GM21529 (cell line): ENCODE measurements at regions not wholly inside any gene's neighbourhood (a gene's known extent, or its start where the extent isn't known, plus 50 kb on each side); places are given as distances from the start of the nearest gene placed in this dataset.

Experiments
- ATAC-seq: cut with Tn5 transposase; IDR thresholded peaks from one replicate; pipeline ENCODE4 v1.9.1; 2021; ENCODE audit not compliant: unreplicated experiment

DNA sequence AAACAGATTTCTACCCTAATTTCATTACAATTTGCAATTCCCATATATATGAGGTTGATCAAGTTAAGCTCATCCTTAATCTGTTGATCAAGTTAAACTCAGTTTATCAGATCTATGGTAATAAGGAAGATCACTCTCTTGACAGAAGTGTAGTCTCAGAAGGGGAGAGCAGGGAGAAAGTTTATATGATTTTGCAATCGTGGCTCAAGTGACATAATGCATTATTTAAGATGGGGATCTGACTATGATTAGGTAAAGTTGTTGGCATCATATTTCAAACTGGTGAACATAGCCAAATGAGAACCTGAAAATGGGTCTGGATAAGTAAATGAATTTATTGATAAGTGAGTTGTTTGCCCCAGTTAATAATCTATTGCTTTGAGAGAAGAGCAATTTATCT is 995.3 kb downstream of the OTOL1 start:
- no peak for ATAC-seq

DNA sequence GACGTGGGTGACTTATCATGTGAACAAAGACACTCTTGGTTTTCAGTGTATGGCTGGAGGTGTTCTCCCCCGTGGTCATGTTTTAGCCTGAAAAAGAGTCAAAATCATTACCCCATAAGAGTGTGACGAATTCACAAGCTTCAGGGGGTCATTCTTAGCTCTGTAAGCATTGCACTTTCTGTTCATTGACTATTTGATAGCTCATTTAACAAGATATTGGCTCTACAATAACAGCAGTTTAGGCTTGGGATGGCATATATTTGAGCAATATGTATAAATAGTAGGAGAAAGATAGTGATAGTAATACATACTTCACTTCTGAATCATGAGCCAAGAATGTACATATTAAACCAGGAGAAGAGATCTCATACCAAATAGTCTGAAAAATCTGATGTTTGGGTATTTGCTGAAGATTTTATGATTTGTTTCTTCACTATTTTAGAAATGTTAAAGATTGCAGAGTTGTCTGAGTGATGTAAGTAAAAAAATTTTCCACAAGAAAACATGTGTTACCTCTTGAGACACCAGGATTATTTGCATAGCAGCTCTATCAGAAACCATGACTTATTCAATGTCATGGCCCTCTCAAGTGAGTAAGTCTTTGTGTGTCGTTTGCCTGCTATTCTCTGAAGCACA is 996.0 kb downstream of the OTOL1 start:
- ATAC-seq, result no peak

DNA sequence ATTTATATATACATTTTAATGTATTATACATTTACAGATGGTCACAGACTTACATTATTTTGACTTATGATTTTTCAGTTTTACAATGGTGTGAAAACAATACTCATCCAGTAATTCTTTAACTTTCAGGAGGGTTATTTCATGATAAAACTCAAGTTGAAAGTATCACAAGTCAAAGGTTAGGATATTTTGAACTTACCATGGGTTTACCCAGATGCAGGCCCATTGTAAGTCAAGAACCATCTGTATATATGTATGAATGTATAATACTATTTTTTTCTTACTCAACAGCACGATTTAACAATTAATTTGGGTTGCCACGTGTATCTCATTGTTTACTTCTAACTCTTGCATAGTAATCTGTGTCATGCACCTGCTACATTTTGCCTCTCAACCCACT is 1002.0 kb downstream of the OTOL1 start:
- ATAC-seq, result no peak

DNA sequence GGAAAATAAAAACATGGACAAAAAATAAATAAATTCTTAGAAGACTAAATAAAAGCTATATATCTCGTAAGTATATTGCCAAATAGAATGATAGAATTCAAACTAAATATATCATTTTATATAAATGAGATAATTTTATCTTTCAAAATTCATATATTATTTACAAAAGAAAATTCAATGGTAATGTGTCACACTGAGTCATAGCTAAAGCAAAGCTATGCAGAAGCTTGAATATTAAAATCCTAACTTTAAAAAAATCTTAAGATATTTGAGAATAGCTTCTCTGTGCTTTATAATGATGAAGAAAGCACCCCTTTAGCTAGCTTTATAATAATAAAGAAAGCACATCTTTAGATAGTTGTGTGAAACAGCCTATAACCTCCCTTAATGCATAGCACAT is 1010.8 kb downstream of the OTOL1 start:
- ATAC-seq, result no peak

DNA sequence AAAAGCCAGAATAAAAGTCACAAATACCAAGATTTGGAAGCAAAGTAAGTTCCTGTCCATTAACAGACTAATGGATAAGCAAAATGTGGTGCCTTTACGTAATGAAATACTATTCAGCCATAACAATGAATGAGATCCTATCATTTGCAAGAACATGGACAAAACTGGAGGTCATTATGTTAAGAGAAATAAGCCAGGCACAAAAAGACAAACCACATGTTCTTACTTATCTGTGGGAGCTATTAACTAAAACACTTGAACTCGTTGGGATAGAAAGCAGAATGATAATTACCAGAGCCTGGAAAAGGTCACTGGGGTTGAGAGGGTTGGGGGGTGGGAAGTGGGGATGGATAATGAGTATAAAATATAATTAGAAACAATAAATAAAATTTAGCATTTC is 1015.9 kb downstream of the OTOL1 start:
- no peak for ATAC-seq

DNA sequence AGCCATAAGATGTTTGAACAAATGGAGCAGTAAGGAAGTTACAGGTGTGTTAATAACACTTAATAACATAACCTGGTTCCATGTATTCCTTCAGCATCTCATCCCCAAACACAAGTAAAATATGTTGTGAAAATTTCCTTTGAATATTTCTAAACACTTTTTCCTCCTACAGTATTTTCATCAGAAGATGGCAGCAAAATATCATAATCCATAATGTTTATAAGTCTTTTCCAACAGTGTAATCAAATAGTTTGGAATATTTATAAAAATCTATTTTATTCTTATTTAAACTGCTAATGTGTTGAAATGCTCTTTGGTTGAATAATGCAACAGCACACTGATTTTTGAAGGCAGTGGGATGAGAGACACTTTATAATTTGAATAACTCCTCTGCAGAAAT is 1020.5 kb downstream of the OTOL1 start:
- no peak for ATAC-seq

DNA sequence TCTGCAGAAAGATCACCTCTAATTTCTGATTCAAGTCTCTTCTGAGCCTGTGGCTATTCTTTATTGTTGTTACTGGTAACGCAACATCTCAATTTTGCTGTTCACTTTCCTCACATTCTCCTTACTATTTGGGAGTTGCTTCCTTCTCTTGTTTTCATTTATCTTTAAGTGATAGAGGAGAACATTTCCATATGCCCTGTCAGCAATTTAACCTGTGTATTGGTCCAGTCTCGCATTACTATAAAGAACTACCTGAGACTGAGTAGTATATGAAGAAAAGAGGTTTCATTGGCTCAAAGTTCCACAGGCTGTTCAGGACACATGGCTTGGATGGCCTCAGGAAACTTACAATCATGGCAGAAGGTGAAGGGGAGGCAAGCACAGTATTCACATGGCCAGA is 1025.1 kb downstream of the OTOL1 start:
- ATAC-seq, result no peak

DNA sequence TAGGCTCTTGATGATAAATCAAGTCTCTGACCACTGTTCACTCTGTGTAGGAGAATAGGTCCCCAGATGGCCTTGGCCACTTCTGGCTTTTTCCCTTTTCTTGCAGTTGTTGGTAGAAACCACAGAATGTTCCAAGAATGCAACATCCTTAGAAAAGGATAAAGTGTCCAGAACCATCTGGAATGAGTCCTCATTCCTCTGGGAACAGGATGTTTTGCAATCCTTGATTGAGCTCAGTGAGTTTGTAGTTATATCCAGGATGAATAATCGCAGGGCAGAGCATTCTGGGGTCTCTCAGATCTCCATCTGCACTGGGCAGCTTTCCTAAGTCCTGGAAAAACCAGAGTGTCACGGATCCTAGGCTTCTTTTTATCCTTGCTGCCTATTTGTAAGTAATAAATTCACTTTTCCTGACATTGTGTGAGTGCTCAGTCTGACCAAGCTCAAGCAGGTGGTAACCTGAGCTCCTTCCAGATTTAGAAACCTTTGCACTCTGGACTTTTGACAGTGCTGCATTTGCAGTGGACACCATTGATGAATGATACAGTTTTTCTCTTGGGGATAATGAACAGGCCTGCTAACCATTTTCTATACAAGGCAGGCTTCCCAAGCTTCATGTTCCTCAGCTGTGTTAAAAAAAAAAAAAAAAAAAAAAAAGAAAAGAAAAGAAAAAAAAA is 1028.6 kb downstream of the OTOL1 start:
- no peak for ATAC-seq

DNA sequence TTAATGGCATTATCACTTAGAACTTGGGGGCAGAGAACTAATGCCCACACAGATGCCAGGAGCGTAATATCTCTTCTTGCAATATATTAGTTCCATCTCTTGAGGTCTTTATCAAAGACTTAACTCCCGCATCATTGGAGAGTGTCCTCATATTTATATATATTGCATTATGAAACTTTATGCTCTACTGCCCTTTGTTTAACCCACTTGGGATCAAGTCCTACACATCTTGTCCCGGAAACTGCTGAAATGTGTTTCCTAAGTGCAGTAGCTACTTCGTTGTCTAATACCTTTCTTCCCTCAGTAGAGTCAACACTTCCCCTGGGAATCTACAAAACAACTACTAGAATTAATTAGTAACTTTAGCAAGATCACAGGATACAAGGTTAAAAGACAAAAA is 1029.2 kb downstream of the OTOL1 start:
- ATAC-seq, result no peak

DNA sequence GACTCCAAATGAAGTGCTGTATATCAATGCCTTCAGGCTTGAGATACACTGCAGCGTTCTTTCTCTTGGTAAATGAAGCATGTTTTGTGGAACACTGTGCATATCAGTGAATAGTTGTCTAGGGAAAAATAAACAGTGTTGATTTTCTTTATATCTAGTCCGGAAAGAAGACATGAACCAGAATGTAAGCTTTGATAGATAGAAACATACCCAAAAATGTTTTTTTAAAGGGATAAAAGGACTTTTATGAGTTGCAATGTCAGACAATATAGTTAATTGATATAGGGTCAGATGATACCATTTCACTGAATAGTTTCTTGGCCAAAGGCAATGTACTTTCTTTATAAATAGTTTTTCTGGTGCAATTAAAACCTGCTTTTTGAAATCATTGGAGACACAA is 1037.8 kb downstream of the OTOL1 start:
- ATAC-seq, result no peak

DNA sequence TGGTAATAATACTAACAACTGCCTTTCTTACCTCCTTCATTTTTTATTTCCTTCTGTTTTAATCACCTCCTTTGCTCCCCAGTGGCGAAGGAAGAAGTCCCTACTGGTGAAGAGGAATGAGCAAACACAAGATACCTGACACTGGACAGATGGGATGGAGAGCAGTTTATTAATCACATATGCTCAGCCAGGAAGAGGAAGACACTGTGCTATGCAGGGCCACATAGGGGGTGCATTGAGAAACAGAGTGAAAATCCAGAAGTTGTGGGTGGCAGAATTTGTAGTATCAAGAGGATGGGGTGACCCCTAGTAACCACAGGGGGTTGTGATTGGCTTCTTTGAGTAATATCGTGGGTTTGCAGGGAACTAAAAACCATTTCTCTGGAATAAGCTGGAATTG is 1041.9 kb downstream of the OTOL1 start:
- ATAC-seq, result no peak

DNA sequence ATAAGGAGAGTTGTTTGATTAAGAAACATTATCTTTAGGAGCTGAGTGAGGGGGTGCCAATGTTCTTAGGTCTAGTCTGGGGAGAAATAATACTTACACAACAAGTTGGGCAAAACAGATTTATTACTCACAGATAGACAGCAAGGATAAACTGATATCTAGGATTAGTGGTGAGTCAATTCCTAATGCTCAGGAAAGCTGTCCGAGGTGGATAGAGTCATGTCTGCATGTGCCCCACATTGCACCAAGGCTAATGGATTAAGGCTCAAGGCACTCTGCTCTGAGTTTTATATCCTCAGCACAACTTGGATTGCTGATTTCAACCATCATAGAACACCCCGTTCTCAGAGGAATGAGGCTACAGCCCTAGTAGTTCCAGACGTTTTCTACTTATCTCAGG is 1042.3 kb downstream of the OTOL1 start:
- no peak for ATAC-seq

DNA sequence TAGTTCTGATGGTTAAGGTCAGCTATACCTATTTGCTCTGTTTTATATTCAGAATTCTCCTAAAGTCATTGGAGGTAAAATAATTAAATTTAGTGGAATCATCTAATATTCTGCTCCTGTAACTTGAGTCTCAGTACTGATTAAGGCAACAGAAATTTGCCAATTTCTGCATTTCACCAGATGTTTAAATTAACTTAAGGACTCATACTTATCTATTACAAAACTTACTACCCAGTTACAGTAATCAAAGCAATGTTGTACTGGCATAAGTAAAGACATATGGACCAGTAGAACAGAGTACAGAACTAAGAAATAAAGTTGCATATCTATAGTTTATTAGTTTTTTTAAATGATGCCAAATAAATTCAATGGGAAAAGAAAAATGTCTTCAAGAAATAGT is 1043.8 kb downstream of the OTOL1 start:
- ATAC-seq, result no peak

DNA sequence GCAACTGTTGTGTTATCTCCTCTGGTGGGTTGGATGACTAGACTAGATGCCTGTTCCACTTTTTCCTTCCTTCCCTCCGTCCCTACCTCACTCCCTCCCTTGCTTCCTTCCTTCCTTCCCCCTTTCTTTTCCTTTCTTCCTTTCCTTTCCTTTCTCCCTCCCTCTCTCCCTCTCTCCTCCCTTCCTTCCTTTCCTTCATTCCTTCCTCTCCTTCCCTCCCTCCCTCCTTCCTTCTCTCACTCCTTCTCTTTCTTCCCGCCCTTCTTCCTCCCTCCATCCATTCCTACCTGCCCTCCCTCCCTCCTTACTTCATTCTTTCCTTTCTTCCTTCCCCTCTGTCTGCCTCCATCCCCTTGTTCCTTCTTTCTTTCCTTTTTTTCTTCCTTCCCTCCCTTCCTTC is 1045.3 kb downstream of the OTOL1 start:
- ATAC-seq, result no peak

DNA sequence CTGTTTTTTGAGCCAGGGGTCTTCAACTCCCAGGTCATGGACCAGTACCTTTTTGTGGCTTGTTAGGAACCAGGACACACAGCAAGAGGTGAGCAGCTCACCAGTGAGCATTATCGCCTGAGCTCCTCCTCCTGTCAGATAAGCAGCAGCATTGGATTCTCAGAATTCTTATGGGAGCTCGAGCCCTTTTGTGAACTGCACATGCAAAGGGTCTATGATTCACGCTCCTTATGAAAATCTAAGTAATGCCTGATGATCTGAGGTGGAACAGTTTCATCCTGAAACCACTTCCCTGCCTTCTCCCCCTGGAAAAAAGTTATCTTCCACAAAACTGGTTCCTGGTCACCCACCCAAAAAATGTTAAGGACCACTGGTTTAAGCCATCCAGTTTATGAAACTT is 1047.6 kb downstream of the OTOL1 start:
- ATAC-seq, result no peak

DNA sequence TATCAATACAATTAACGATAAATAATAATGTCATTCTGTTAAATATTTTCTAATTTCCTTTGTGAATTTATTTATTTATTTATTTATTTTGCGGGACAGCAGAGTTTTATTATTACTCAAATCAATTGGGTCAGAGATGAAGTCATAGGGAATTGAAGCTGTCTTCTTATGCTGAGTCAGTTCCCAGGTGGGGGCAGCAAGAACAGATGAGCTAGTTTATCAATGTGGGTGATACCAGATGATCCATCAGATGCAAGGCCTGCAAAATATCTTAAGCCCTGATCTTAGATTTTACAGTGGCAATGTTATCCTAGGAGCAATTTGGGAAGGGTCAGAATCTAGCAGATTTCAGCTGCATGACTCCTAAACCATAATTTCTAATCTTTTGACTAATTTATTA is 1050.3 kb downstream of the OTOL1 start:
- ATAC-seq, result no peak

DNA sequence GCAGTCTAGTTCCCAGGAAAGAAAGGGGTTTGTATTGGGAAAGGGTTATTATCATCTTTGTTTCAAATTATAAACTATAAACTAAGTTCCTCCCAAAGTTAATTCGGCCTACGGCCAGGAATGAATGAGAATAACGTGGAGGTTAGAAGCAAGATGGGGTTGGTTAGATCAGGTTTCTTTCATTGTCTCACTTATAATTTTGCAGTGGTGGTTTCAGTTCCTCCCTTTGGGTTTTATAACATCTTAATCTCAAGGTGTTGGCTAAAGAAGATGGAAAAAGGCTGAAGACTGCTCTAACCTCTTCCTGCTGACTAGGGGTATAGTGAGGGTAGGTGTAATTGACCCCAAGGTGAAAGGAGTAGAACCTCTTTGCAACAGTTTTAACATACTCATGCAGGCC is 1050.7 kb downstream of the OTOL1 start:
- no peak for ATAC-seq

DNA sequence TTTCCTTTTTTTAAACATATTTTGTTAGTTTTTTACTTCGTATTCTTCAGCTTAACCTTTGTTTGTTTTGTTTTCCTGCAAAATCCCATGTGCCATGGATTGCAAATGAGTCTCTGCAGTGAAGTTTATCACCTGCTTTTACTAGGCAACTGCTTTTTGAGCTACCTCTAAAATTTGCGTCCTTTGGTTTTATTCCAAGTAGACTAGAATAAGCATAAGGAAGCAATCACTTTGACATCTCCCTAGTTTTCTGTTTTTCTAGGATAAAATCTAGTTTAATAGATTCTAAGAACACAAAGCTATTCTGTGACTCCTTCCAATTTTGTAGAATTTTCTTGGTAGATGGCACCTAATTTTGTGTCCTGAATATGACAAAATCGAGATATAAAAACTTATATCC is 1059.2 kb downstream of the OTOL1 start:
- no peak for ATAC-seq

DNA sequence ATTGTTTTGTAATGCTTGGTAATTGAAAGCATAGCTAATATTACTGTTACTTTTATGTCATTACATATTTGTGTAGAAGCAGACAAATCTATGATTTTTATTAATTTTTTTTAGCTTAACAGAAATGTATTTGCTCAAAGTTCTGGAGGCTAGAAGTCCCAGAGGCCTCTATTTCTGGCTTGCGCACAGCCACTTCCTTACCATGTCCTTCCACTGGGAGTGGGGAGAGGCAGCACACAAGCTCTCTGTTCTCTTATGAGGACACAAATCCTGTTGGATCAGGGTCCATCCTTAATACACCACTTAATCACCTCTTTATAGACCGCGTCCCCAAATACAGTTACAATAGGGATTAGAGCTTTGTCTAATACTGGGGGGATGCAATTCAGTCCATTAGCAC is 1061.4 kb downstream of the OTOL1 start:
- no peak for ATAC-seq

DNA sequence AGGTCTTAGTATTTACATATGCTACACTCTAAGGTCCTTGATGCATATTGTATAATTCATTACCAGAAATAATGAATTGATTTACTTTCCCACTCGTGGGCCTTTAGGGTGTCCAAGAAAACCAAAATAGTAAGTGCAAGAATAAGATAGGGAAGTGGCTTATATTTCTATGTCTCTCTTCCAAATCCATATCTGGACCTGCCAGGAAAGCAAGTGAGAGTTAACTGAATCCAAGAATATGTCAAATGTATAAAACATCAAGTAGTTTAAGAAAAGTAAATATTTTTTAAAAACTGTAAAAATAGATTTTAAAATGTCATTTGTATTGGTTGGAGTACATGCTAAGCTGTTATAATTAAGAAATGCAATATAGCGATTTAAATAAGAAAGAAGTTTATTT is 1072.1 kb downstream of the OTOL1 start:
- no peak for ATAC-seq

DNA sequence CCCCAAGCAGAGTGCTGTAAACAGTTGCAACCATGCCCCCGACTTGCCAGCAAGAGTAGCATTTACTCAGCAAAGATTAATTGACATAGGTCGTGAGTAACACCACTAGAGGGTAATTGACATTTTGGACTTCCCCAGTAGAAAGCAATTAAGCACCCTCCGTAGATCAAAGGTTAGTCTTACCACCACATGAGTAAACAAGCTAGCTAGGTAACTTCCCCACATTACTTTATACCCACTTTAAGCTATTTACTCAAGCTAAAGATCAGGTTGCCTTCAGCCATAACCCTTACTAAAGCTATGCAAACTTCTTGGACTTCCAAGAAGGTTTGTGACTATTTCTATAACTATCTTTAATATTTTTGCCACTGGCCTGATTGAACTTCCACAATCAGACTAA is 1072.7 kb downstream of the OTOL1 start:
- ATAC-seq, result no peak

DNA sequence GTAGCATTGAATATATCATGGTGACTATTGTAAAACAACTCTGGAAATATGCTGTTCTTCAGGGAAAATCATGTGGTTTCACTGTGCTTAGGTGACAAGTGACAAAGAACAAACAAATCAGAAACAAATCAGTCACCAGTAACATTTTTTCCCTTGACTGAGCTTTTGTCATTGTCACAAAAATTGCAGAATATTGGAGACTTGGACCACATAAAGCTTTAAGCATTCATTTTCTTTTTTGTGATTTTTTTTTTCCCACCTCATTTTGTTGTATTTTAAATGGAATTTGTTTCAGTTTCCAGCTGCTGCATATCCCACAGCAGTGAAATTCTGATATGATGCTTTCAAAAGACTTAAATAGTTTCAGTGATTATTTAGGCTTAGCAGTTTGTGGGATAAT is 1088.4 kb downstream of the OTOL1 start:
- no peak for ATAC-seq

DNA sequence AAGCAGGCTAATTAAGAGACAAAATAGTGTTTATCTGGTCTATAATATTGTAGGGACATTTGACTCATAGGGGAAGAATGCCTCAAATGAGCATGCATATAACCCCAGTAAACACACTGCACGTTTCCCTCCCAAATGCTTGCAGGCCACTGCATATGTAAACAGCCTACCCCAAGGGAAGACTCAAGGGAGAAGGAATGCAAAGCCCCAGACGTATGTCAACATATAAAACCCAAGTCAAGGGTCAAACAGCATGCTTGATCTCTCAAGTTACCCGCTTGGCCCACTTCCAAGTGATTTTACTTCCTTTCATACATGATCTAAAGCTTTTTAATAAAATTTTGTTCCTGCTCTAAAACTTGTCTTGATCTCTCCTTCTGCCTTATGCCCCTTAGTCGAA is 1090.0 kb downstream of the OTOL1 start:
- ATAC-seq, result no peak
